Neural progenitor cell (in vitro differentiated cells): ENCODE measurements at regions not wholly inside any gene's neighbourhood (a gene's known extent, or its start where the extent isn't known, plus 50 kb on each side); places are given as distances from the start of the nearest gene placed in this dataset.

Experiments
- CTCF ChIP-seq: fragments of 200-600 bp; sonication (generic); IDR thresholded peaks from 2 replicates; pipeline ENCODE4 v1.5.1; 2017; ENCODE audit warnings: antibody characterized with exemption, mild to moderate bottlenecking
- EZH2 ChIP-seq: fragments of 200-600 bp; sonication (generic); IDR thresholded peaks from 2 replicates; pipeline ENCODE4 v1.6.1; 2017; ENCODE audit warnings: antibody characterized with exemption, mild to moderate bottlenecking, moderate library complexity

GRCh38 chr11:41781441-41781840 lies 322.0 kb upstream of the LRRC4C start:
- TF ChIP-seq CTCF (no peak), EZH2 (no peak)
